ENCODE measurements at regions not wholly inside any gene's neighbourhood (a gene's known extent, or its start where the extent isn't known, plus 50 kb on each side); places are given as distances from the start of the nearest gene placed in this dataset.

- DNase-seq (ENCODE audit: low spot score) = no peak
- Histone ChIP-seq H3K9me3 (no peaks in the 10 kb centered on the region), H3K4me1 (replicated peaks) (no peaks in the 10 kb centered on the region), H3K4me3 (no peak overlapping the region), H3K27me3 (replicated peaks; ENCODE audit: insufficient read depth) (no peaks in the 10 kb centered on the region), H3K27ac (no peak overlapping the region), H3K36me3 (no peaks in the 10 kb centered on the region)
- 26% methylated on average over 3 of the region's 3 CpGs for WGBS
- TF ChIP-seq POLR2A (IDR thresholded peaks at IDR 0.05) (no peak), CTCF (IDR thresholded peaks at IDR 0.05) (no peak), POLR2AphosphoS5 (IDR thresholded peaks at IDR 0.05) (no peak)
- intact Hi-C loops (cut with DNase I) = no loop called here
Measured at GRCh38 chr5:44506561-44506960, 117.3 kb upstream of the FGF10 start.

GRCh38 chr5:44499381-44499780 is 110.2 kb upstream of the FGF10 start:
- no peaks in the 10 kb centered on the region for H3K27me3 ChIP-seq (replicated peaks; ENCODE audit: insufficient read depth)
- intact Hi-C loops (cut with DNase I) = no loop called here
- 82% methylated on average over 1 of the region's 1 CpG for WGBS
- no peak overlapping the region for H3K4me3 ChIP-seq
- no peak for DNase-seq (ENCODE audit: low spot score)
- no peak overlapping the region for H3K27ac ChIP-seq
- no peaks in the 10 kb centered on the region for H3K4me1 ChIP-seq (replicated peaks)
- H3K9me3 ChIP-seq = no peaks in the 10 kb centered on the region
- no peaks in the 10 kb centered on the region for H3K36me3 ChIP-seq
- TF ChIP-seq POLR2A (IDR thresholded peaks at IDR 0.05) = no peak
- no peak for TF ChIP-seq CTCF (IDR thresholded peaks at IDR 0.05)
- no peak for TF ChIP-seq POLR2AphosphoS5 (IDR thresholded peaks at IDR 0.05)

GRCh38 chr5:44497606-44498005 is 108.4 kb upstream of the FGF10 start:
- WGBS = 64% methylated on average over 1 of the region's 1 CpG
- H3K36me3 ChIP-seq = no peaks in the 10 kb centered on the region
- H3K4me3 ChIP-seq = no peak overlapping the region
- H3K9me3 ChIP-seq = no peaks in the 10 kb centered on the region
- intact Hi-C loops (cut with DNase I) = no loop called here
- H3K27me3 ChIP-seq (replicated peaks; ENCODE audit: insufficient read depth) = no peaks in the 10 kb centered on the region
- H3K4me1 ChIP-seq (replicated peaks) = no peaks in the 10 kb centered on the region
- TF ChIP-seq POLR2A (IDR thresholded peaks at IDR 0.05) (no peak), POLR2AphosphoS5 (IDR thresholded peaks at IDR 0.05) (no peak), CTCF (IDR thresholded peaks at IDR 0.05) (no peak)
- DNase-seq (ENCODE audit: low spot score) = no peak
- H3K27ac ChIP-seq = no peak overlapping the region

GRCh38 chr5:44495280-44495679 is 106.1 kb upstream of the FGF10 start:
- no peak for DNase-seq (ENCODE audit: low spot score)
- WGBS = 34% methylated on average over 1 of the region's 1 CpG
- Histone ChIP-seq H3K4me1 (replicated peaks) (no peaks in the 10 kb centered on the region), H3K27me3 (replicated peaks; ENCODE audit: insufficient read depth) (no peaks in the 10 kb centered on the region), H3K4me3 (no peak overlapping the region), H3K27ac (no peak overlapping the region), H3K9me3 (no peaks in the 10 kb centered on the region), H3K36me3 (no peaks in the 10 kb centered on the region)
- intact Hi-C loops (cut with DNase I) = no loop called here
- no peak for TF ChIP-seq CTCF (IDR thresholded peaks at IDR 0.05)
- no peak for TF ChIP-seq POLR2AphosphoS5 (IDR thresholded peaks at IDR 0.05)
- no peak for TF ChIP-seq POLR2A (IDR thresholded peaks at IDR 0.05)

GRCh38 chr5:44489759-44490158 is 100.5 kb upstream of the FGF10 start:
- no peak for TF ChIP-seq CTCF (IDR thresholded peaks at IDR 0.05)
- TF ChIP-seq POLR2AphosphoS5 (IDR thresholded peaks at IDR 0.05) = no peak
- TF ChIP-seq POLR2A (IDR thresholded peaks at IDR 0.05) = no peak
- intact Hi-C loops (cut with DNase I) = no loop called here
- Histone ChIP-seq H3K27ac (no peak overlapping the region), H3K4me1 (replicated peaks) (no peaks in the 10 kb centered on the region), H3K9me3 (no peaks in the 10 kb centered on the region), H3K27me3 (replicated peaks; ENCODE audit: insufficient read depth) (no peaks in the 10 kb centered on the region), H3K4me3 (no peak overlapping the region), H3K36me3 (no peaks in the 10 kb centered on the region)
- 88% methylated on average over 1 of the region's 1 CpG for WGBS
- DNase-seq (ENCODE audit: low spot score) = no peak

Data from prostate gland (tissue), 2 donors.